Colonic mucosa (tissue), 4 donors: ENCODE measurements at regions not wholly inside any gene's neighbourhood (a gene's known extent, or its start where the extent isn't known, plus 50 kb on each side); places are given as distances from the start of the nearest gene placed in this dataset.

Experiments used
- DNase-seq: peaks from one replicate; pipeline ENCODE4 v3.0.0-alpha.2; 2020
- H3K27ac ChIP-seq: fragments of 200-600 bp; one replicate; pipeline ENCODE4 v1.8.0; 2021
- H3K27me3 ChIP-seq: fragments of 200-600 bp; one replicate; pipeline ENCODE4 v1.8.0; 2021
- H3K36me3 ChIP-seq: fragments of 200-600 bp; one replicate; pipeline ENCODE4 v1.8.0; 2021
- H3K4me1 ChIP-seq: fragments of 200-600 bp; one replicate; pipeline ENCODE4 v1.8.0; 2021; ENCODE audit warnings: mild to moderate bottlenecking
- H3K4me3 ChIP-seq: fragments of 200-600 bp; one replicate; pipeline ENCODE4 v1.8.0; 2021
- H3K9ac ChIP-seq, 2 donors: one replicate each; pipeline ENCODE4 v1.7.0; 2013; ENCODE audit warnings: control low read depth in 2 of 2, low read depth in 2 of 2, low read length in 2 of 2
- H3K9me3 ChIP-seq: fragments of 200-600 bp; one replicate; pipeline ENCODE4 v1.8.0; 2021
- intact Hi-C: fragments of 100-400 bp; cut with DNase I; formaldehyde crosslinking; loops from one replicate; pipeline ENCODE4 v1.14.1; 2022
- TF ChIP-seq, protein P1 (sequence below): fragments of 200-600 bp; IDR thresholded peaks from one replicate; pipeline ENCODE4 v1.8.0; 2022; ENCODE audit warnings: antibody characterized with exemption, mild to moderate bottlenecking
- donor health status: healthy.
- donor health status: DM: no; HTN: no; CAD: no.
- donor health status: DM: no; HTN: no; CAD: no.

DNA sequence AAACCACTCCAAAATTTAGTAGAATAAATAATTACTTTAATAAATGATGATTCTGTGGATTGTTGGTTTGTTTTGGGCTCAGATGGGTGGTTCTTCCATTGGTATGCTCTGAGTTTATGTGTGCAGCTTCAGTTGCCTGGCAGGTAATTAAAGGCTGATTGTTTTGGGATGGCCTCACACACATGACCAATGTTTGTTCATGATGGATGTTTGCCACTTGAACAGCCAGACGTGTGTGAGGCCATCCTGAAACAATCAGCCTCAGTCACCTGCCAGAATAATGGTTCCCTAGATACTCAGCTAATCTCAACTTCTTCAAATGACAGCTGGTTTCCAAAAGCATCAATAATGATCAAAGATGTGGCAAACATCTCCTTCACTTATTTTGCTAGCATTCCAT lies 352.5 kb upstream of the GULP1 start:
- Histone ChIP-seq H3K27me3 (no peaks in the 10 kb centered on the region), H3K36me3 (no peaks in the 10 kb centered on the region), H3K27ac (no peak overlapping the region), H3K4me3 (no peak overlapping the region), H3K4me1 (no peaks in the 10 kb centered on the region), H3K9ac (no peak overlapping the region), H3K9me3 (no peaks in the 10 kb centered on the region)
- DNase-seq = no peak
- TF ChIP-seq, protein P1, sequence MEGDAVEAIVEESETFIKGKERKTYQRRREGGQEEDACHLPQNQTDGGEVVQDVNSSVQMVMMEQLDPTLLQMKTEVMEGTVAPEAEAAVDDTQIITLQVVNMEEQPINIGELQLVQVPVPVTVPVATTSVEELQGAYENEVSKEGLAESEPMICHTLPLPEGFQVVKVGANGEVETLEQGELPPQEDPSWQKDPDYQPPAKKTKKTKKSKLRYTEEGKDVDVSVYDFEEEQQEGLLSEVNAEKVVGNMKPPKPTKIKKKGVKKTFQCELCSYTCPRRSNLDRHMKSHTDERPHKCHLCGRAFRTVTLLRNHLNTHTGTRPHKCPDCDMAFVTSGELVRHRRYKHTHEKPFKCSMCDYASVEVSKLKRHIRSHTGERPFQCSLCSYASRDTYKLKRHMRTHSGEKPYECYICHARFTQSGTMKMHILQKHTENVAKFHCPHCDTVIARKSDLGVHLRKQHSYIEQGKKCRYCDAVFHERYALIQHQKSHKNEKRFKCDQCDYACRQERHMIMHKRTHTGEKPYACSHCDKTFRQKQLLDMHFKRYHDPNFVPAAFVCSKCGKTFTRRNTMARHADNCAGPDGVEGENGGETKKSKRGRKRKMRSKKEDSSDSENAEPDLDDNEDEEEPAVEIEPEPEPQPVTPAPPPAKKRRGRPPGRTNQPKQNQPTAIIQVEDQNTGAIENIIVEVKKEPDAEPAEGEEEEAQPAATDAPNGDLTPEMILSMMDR = no peak
- intact Hi-C loops = no loop called here

DNA sequence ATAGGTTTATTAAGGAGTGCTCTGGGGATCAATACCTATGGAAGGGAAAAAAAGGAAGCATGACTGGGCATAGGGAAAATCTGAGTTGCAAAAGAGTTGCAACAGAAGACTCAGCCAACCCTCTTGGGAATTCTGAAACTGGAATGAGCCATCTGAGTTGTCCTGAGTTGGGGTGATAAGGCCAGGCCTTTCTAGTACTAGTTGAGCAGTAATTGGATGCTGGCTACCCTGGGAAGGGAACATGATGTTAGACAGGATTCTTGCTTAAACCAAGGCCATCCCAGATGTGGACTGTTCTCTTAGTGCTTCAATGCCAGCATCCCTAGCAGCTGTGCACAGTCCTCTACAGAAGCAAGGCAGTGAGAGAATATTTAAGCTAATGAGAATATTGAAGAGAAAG lies 348.8 kb upstream of the GULP1 start:
- DNase-seq = no peak
- Histone ChIP-seq H3K27me3 (no peaks in the 10 kb centered on the region), H3K4me3 (no peak overlapping the region), H3K27ac (no peak overlapping the region), H3K9ac (no peak overlapping the region), H3K4me1 (no peaks in the 10 kb centered on the region), H3K36me3 (no peaks in the 10 kb centered on the region), H3K9me3 (no peaks in the 10 kb centered on the region)
- TF ChIP-seq, protein P1 = no peak
- intact Hi-C loops = no loop called here

DNA sequence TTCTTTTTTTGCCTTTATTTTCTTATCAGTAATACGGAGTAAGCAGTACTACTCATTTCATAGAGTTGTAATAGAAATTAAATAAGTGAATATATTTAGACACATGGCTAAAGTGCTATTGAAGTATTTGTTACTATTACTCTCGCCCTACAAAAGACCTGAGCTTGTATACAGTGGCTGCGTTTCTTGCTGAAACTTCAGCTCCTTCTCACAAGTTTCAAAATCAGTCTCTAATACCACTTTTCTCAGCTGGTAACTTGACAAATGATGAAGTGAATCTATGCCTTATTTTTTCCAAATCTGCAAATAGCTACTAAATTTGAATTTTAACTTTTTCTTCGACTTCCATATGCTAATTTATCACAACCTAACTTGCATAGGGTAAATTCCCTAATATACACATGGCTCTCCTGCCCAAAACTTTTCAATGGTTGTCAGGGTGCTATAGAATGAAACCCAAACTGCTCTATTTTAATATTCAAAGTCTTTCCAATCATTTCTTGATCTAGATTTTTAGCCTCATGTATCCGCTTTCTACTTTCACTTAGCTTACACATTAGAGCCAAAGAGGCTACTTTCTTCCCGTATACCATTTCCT lies 347.8 kb upstream of the GULP1 start:
- no peaks in the 10 kb centered on the region for H3K9me3 ChIP-seq
- no peak for DNase-seq

DNA sequence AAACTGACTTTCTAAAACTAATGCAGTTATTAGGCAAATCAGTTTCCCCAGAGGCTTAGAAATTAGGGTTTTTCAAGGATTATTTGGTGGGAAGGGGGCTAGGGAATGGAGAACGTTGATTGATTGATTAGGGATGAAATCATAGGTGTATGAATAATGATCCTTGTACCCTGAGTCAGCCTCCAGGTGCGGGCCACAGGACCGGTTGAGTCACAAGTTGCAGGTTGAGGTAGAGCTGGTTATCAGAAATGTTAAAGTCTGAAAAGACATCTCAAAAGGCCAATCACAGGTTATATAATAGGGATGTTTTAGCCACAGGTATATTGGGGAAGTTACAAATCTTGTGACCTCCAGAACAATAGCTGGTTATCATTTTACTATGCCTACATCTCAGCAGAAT lies 341.8 kb upstream of the GULP1 start:
- H3K36me3 ChIP-seq = no peaks in the 10 kb centered on the region
- H3K4me3 ChIP-seq = no peak overlapping the region
- H3K27me3 ChIP-seq = no peaks in the 10 kb centered on the region
- no peak overlapping the region for H3K27ac ChIP-seq
- no peaks in the 10 kb centered on the region for H3K4me1 ChIP-seq
- TF ChIP-seq, protein P1 = no peak
- no peaks in the 10 kb centered on the region for H3K9me3 ChIP-seq
- H3K9ac ChIP-seq = no peak overlapping the region
- intact Hi-C loops = no loop called here
- no peak for DNase-seq

More for the DNA sequence above, 347.8 kb upstream of the GULP1 start:
- no peaks in the 10 kb centered on the region for H3K27me3 ChIP-seq
- H3K27ac ChIP-seq = no peak overlapping the region
- TF ChIP-seq, protein P1 = no peak
- H3K9ac ChIP-seq = no peak overlapping the region
- H3K36me3 ChIP-seq = no peaks in the 10 kb centered on the region
- H3K4me3 ChIP-seq = no peak overlapping the region
- H3K4me1 ChIP-seq = no peaks in the 10 kb centered on the region
- intact Hi-C loops = no loop called here

DNA sequence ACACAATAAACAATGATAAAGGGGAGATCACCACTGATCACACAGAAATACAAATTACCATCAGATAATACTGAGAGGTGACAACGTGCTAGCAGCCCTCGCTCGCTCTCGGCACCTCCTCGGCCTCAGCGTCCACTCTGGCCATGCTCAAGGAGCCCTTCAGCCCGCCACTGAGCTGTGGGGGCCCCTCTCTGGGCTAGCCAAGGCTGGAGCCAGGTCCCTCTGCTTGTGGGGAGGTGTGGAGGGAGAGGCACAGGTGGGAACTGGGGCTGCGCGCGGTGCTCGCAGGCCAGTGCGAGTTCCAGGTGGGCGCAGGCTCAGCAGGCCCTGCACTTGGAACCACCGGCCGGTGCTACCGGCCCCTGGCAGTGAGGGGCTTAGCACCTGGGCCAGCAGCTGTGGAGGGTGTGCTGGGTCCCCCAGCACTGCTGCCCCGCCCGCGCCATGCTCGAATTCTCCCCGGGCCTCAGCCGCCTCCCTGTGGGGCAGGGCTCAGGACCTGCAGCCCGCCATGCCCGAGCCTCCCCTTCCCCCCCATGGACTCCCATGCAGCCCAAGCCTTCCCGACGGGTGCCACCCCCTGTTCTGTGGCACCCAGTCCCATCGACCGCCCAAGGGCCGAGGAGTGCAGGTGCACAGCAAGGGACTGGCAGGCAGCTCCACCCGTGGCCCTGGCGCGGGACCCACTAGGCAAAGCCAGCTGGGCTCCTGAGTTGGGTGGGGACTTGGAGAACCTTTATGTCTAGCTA lies 340.0 kb upstream of the GULP1 start:
- no peak overlapping the region for H3K27ac ChIP-seq
- no peak overlapping the region for H3K4me3 ChIP-seq
- no peak overlapping the region for H3K9ac ChIP-seq
- no peaks in the 10 kb centered on the region for H3K9me3 ChIP-seq
- H3K36me3 ChIP-seq = no peaks in the 10 kb centered on the region
- intact Hi-C loops = no loop called here
- H3K4me1 ChIP-seq = no peaks in the 10 kb centered on the region
- H3K27me3 ChIP-seq = no peaks in the 10 kb centered on the region
- DNase-seq = no peak
- TF ChIP-seq, protein P1 = no peak
